Activated CD4-positive, alpha-beta memory T cell treated with anti-CD3 and anti-CD28 coated beads, Interleukin-2, amount 10 ng/mL, durations not matched to agents 7 days and 5 days (primary cell): ENCODE measurements at regions not wholly inside any gene's neighbourhood (a gene's known extent, or its start where the extent isn't known, plus 50 kb on each side); places are given as distances from the start of the nearest gene placed in this dataset.

Experiments used
- CTCF ChIA-PET: fragments of 350-600 bp; sonication (Branson Sonifier 250); formaldehyde crosslinking; loops from one replicate; lab custom pipeline; 2021; ENCODE audit warnings: antibody characterized with exemption, inconsistent platforms; lab: Charles Lee
- POLR2A ChIA-PET: fragments of 350-600 bp; sonication (Branson Sonifier 250); formaldehyde crosslinking; loops from one replicate; lab custom pipeline; 2021; ENCODE audit warnings: antibody characterized with exemption; lab: Charles Lee
- DNase-seq: peaks from one replicate; pipeline ENCODE4 v3.0.0-alpha.2; 2020
- H3K27ac Mint-ChIP-seq: one replicate; pipeline ENCODE4 v1.8.0; 2021; ENCODE audit warnings: mild to moderate bottlenecking, mixed read lengths
- H3K27me3 Mint-ChIP-seq: one replicate; pipeline ENCODE4 v1.8.0; 2021; ENCODE audit warnings: mixed read lengths
- H3K36me3 Mint-ChIP-seq: one replicate; pipeline ENCODE4 v1.8.0; 2021; ENCODE audit warnings: low read depth, mixed read lengths
- H3K4me1 Mint-ChIP-seq: one replicate; pipeline ENCODE4 v1.8.0; 2021; ENCODE audit warnings: mixed read lengths
- H3K4me3 Mint-ChIP-seq: one replicate; pipeline ENCODE4 v1.8.0; 2021; ENCODE audit warnings: mild to moderate bottlenecking, mixed read lengths
- H3K9me3 Mint-ChIP-seq: one replicate; pipeline ENCODE4 v1.8.0; 2021; ENCODE audit warnings: mixed read lengths

- Mint-ChIP-seq H3K36me3 (no peaks in the 10 kb centered on the region), H3K27me3 (peaks cover 1% of the 10 kb centered on the region), H3K4me1 (no peaks in the 10 kb centered on the region), H3K4me3 (no peak overlapping the region), H3K27ac (no peak overlapping the region), H3K9me3 (no peaks in the 10 kb centered on the region)
- DNase-seq, result no peak
- ChIA-PET CTCF (no interaction called here), POLR2A (no interaction called here)
Observed at GRCh38 chr15:62492900-62493299, 327.8 kb upstream of the C2CD4B start.

GRCh38 chr15:62494197-62494596 lies 329.1 kb upstream of the C2CD4B start:
- ChIA-PET CTCF (no interaction called here), POLR2A (no interaction called here)
- Mint-ChIP-seq H3K27me3 (no peaks in the 10 kb centered on the region), H3K9me3 (no peaks in the 10 kb centered on the region), H3K4me1 (no peaks in the 10 kb centered on the region), H3K27ac (no peak overlapping the region), H3K4me3 (no peak overlapping the region), H3K36me3 (no peaks in the 10 kb centered on the region)
- DNase-seq, result no peak

GRCh38 chr15:62495670-62496614 lies 330.9 kb upstream of the C2CD4B start:
- no peaks in the 10 kb centered on the region for H3K36me3 Mint-ChIP-seq
- no peak overlapping the region for H3K27ac Mint-ChIP-seq
- H3K9me3 Mint-ChIP-seq, result no peaks in the 10 kb centered on the region
- ChIA-PET POLR2A (no interaction called here), CTCF (no interaction called here)
- no peak overlapping the region for H3K4me3 Mint-ChIP-seq
- H3K27me3 Mint-ChIP-seq, result no peaks in the 10 kb centered on the region
- no peak for DNase-seq
- H3K4me1 Mint-ChIP-seq, result no peaks in the 10 kb centered on the region

DNA sequence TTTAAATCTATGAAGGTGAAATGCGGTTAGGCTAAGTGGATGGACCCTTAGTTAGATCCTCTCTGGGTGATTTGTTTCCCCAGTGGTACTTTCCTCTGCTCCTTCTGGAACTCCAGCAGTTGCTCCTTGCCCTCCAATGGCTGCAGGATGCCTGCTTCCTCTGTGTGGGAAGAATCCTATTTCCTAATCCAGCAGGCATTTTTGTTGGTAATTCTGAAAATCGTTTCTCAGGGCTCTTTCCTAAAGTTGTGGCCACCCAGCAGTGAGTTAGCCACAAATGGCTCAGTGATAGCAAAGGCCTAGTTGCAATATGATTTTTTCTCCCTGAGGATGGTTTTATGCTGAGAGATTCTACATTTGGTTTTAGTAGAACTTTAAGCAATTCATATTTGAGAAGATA lies 332.3 kb upstream of the C2CD4B start:
- Mint-ChIP-seq H3K4me1 (no peaks in the 10 kb centered on the region), H3K9me3 (no peaks in the 10 kb centered on the region), H3K27ac (no peak overlapping the region), H3K4me3 (no peak overlapping the region), H3K27me3 (no peaks in the 10 kb centered on the region), H3K36me3 (no peaks in the 10 kb centered on the region)
- DNase-seq, result no peak
- ChIA-PET POLR2A (no interaction called here), CTCF (no interaction called here)

- Mint-ChIP-seq H3K9me3 (no peaks in the 10 kb centered on the region), H3K4me1 (no peaks in the 10 kb centered on the region), H3K27me3 (no peaks in the 10 kb centered on the region), H3K27ac (no peak overlapping the region), H3K4me3 (no peak overlapping the region), H3K36me3 (no peaks in the 10 kb centered on the region)
- ChIA-PET POLR2A (no interaction called here), CTCF (no interaction called here)
- no peak for DNase-seq
Observed at GRCh38 chr15:62498278-62498677, 333.2 kb upstream of the C2CD4B start.

DNA sequence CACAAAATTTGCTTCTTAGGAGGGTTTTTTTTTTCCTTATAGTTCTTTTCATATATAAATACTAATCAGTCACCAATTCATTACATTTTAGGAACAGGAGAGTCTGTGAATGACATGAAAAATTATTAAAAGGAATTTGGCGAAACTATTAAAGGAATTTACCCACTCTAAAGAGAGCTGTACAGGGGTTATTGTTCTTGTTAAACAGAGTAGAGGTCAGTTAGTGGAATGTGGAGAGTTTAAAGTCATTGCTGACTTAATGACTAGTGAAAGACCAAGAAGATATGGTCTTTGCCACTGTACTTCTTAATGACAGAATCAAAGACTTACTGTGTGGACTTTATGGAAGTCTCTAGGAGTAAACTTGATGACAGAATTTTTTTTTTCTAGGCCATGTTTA lies 333.6 kb upstream of the C2CD4B start:
- H3K4me3 Mint-ChIP-seq, result no peak overlapping the region
- ChIA-PET CTCF (no interaction called here), POLR2A (no interaction called here)
- no peaks in the 10 kb centered on the region for H3K27me3 Mint-ChIP-seq
- no peaks in the 10 kb centered on the region for H3K36me3 Mint-ChIP-seq
- H3K9me3 Mint-ChIP-seq, result no peaks in the 10 kb centered on the region
- DNase-seq, result no peak
- no peak overlapping the region for H3K27ac Mint-ChIP-seq
- no peaks in the 10 kb centered on the region for H3K4me1 Mint-ChIP-seq

DNA sequence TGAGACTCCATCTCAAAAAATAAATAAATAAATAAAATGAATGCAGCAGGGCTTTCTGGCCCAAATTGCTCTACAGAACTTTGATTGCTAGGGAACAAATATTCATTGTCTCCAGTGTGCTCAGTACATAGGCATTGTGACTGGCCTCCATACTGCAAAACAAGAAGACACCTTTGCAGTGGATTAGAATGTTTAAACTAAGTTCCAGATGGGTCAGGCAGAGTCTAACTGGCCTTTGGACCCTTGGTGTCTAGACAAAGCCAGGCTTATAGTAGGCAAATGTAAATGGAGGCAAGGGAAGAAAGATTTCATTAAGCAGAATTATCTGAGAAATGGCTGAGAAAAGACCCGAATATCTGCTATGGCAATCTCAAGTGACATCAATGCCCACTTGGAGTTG lies 335.2 kb upstream of the C2CD4B start:
- H3K27me3 Mint-ChIP-seq, result no peaks in the 10 kb centered on the region
- H3K4me1 Mint-ChIP-seq, result no peaks in the 10 kb centered on the region
- no peaks in the 10 kb centered on the region for H3K36me3 Mint-ChIP-seq
- POLR2A ChIA-PET, result no interaction called here
- H3K4me3 Mint-ChIP-seq, result no peak overlapping the region
- H3K27ac Mint-ChIP-seq, result no peak overlapping the region
- H3K9me3 Mint-ChIP-seq, result no peaks in the 10 kb centered on the region
- no peak for DNase-seq
- CTCF ChIA-PET, result no interaction called here

DNA sequence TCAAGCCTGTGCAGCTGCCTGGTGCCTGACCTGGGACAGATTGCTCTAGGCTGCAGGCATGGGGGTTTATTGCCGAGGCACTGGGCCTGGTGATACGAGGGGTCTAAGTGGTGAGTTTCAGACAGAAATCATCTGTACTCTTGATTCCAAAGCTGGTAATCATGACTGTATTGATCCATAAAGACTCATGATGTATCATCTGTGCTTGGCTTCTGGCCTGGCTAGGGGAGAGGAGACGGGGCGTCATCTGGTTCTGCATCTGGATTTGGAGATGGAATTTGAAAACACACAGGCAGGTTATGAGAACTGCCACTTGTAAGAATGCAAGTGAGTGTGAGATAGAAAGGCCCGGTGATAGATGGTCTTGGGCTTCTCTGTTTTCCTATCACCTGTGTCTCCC lies 337.4 kb upstream of the C2CD4B start:
- H3K4me1 Mint-ChIP-seq, result no peaks in the 10 kb centered on the region
- no peak overlapping the region for H3K27ac Mint-ChIP-seq
- ChIA-PET CTCF (no interaction called here), POLR2A (no interaction called here)
- H3K36me3 Mint-ChIP-seq, result no peaks in the 10 kb centered on the region
- peaks cover 5% of the 10 kb centered on the region for H3K27me3 Mint-ChIP-seq
- H3K4me3 Mint-ChIP-seq, result no peak overlapping the region
- DNase-seq, result no peak
- H3K9me3 Mint-ChIP-seq, result no peaks in the 10 kb centered on the region

DNA sequence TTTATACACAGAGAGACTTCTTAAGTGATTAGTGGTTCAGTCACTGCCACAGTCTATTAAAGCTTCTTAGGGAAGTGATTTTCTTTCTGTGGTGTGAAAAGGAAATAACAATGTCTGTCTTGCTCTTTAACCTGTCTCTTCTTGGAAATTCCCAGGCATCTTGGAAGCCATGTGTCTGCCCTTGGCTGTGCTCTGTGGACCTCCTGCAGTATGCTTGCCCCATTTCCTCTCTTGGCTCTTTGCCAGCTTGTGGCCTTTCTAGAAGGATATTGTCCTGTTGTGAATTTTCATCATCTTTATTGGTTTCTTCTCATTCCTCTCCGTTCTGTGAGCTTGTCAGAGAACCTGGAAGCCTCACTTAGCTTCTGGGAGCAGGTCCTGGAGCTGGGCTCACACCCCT lies 338.4 kb upstream of the C2CD4B start:
- Mint-ChIP-seq H3K9me3 (no peaks in the 10 kb centered on the region), H3K4me3 (no peak overlapping the region), H3K36me3 (no peaks in the 10 kb centered on the region), H3K27me3 (peaks cover 5% of the 10 kb centered on the region), H3K4me1 (no peaks in the 10 kb centered on the region), H3K27ac (no peak overlapping the region)
- ChIA-PET CTCF (no interaction called here), POLR2A (no interaction called here)
- DNase-seq, result no peak

GRCh38 chr15:62505762-62506161 lies 340.7 kb upstream of the C2CD4B start:
- CTCF ChIA-PET, result no interaction called here
- Mint-ChIP-seq H3K9me3 (no peaks in the 10 kb centered on the region), H3K4me3 (no peak overlapping the region), H3K36me3 (no peaks in the 10 kb centered on the region), H3K4me1 (no peaks in the 10 kb centered on the region), H3K27ac (no peak overlapping the region), H3K27me3 (peaks cover 5% of the 10 kb centered on the region)
- no peak for DNase-seq
- POLR2A ChIA-PET, result no interaction called here

DNA sequence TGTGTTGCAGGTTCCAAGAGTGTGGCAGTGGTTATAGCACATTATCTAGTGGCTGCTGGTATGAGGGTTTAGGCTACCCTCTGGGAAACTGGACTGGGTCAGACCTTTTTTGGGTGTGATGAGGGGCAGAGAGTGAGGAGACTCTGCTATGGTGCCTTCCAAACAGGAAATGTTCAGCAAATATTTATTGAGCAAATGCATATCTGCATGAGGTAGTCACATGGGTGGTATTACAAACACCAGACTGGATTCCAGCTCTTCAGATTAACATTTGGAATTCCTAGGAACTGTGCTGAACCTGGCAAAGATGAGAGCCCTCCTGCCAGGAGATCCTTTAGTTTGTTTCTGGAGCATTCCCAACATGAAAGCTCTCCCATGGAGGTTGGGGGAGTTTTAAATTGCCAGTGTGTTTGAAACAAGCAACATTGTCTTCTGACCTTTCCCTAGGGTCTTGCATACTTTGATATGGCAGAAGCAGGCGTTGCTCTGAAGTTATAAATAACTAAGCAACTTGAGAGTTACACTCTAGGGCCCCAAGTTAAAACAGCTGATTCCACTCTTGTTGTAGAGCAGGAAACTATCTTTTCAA lies 341.2 kb upstream of the C2CD4B start:
- Mint-ChIP-seq H3K27me3 (peaks cover 5% of the 10 kb centered on the region), H3K4me1 (no peaks in the 10 kb centered on the region), H3K9me3 (no peaks in the 10 kb centered on the region), H3K36me3 (no peaks in the 10 kb centered on the region), H3K4me3 (no peak overlapping the region), H3K27ac (no peak overlapping the region)
- DNase-seq, result no peak
- ChIA-PET CTCF (no interaction called here), POLR2A (no interaction called here)

- no peaks in the 10 kb centered on the region for H3K4me1 Mint-ChIP-seq
- H3K36me3 Mint-ChIP-seq, result no peaks in the 10 kb centered on the region
- POLR2A ChIA-PET, result no interaction called here
- no peak overlapping the region for H3K4me3 Mint-ChIP-seq
- CTCF ChIA-PET, result no interaction called here
- H3K27ac Mint-ChIP-seq, result no peak overlapping the region
- H3K27me3 Mint-ChIP-seq, result peaks cover 16% of the 10 kb centered on the region
- DNase-seq, result no peak
- no peaks in the 10 kb centered on the region for H3K9me3 Mint-ChIP-seq
Observed at GRCh38 chr15:62509395-62509958, 344.4 kb upstream of the C2CD4B start.

DNA sequence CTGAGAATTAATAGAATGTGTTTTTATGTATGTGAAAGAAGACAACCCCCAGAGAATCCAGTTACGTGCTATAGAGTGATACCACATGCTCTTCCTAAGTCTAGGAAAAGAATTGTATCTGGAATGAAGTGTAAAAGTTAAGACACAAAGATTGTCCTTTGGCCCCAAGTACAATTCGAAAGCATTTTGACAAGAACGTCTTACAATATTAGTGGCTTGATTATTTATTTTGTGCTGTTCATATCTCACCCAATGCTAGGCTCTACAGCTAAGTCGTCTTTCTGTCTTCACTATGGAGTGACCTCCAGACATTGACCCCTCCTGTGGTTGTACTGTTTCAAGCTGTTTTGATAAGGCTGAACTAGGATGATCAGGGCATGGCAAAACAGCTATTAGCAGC lies 345.7 kb upstream of the C2CD4B start:
- ChIA-PET POLR2A (no interaction called here), CTCF (no interaction called here)
- Mint-ChIP-seq H3K27me3 (peaks cover 16% of the 10 kb centered on the region), H3K4me3 (no peak overlapping the region), H3K36me3 (no peaks in the 10 kb centered on the region), H3K9me3 (no peaks in the 10 kb centered on the region), H3K4me1 (no peaks in the 10 kb centered on the region), H3K27ac (no peak overlapping the region)
- DNase-seq, result no peak

DNA sequence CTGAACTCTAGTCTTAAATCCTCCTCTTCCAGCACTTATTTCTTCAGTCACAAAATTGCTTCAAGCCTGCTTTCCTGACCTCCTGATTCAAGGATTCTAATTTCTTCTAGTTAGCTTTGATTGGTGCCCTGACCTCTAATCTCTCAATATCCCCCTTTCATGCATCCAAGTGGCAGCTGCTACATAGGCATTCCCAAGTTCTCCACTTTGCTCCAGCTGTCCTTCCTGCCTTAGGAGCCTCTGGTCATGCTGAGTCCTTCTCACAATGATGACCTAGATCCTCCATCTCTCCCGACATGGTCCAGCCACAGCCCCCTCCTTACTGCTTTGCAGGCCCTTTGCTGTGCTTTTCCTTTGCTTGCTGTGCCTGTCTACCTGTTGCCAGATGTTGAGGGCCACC lies 347.8 kb upstream of the C2CD4B start:
- no peak for DNase-seq
- Mint-ChIP-seq H3K4me3 (no peak overlapping the region), H3K36me3 (no peaks in the 10 kb centered on the region), H3K9me3 (no peaks in the 10 kb centered on the region), H3K4me1 (no peaks in the 10 kb centered on the region), H3K27ac (no peak overlapping the region), H3K27me3 (peaks cover 15% of the 10 kb centered on the region)
- ChIA-PET CTCF (no interaction called here), POLR2A (no interaction called here)
